ENCODE measurements at regions not wholly inside any gene's neighbourhood (a gene's known extent, or its start where the extent isn't known, plus 50 kb on each side); places are given as distances from the start of the nearest gene placed in this dataset.

DNA sequence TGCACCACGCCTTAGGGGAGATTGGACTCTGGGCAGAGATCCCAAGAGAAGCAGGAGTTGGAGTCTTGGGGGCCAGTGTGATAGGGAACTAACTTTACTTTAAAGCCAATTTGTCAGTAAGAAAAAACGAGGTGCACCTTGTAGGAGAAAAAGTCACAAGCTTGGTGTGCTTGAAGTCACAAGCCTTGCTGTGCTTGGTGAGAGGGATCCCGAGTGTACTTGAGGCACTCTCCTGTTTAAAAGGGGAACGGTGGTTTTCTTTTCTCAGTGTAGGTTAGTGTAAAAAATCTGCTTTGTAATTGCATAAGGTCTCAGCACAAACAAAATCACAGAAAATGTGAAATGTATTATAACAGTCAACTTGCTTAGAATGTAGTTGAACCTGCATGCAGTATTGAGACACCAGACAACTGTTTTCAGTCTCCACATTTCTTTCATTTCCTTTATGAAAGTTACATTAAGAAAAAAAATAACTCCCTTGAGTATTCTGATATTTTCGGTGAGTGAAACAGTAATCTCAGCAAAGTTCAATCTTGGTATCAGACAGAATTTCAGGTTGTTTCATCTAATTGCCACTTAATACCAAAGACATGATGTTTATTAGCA is 111.1 kb upstream of the DUSP22 start:
- TF ChIP-seq CTCF (conservative IDR thresholded peaks at IDR 0.05; ENCODE audit: low read length) (no peak), EZH2phosphoT487 (IDR thresholded peaks at IDR 0.05; ENCODE audit: borderline replicate concordance, low read depth, low read length) (no peak)
